ENCODE measurements at regions not wholly inside any gene's neighbourhood (a gene's known extent, or its start where the extent isn't known, plus 50 kb on each side); places are given as distances from the start of the nearest gene placed in this dataset.

DNA sequence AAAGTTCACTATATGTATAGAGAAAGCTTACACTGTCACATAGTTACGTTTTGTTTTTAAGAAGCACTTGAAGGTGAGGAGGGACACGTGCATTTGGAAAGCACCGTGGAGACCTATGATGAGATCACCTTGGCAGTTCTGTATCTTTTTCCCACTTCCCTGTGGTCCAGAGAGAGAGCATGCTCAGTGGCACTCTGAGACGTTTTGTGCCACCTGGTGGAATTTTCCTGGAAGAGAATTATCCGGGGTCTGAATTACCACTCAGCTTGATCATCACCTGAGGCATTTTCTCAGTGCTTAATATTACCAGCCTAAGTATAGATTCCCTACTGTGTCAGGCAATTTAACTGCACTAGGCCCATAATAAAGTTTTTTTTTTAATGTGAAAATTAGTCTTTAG, 469.4 kb upstream of the SMIM21 start:
- TF ChIP-seq CTCF (conservative IDR thresholded peaks at IDR 0.05; ENCODE audit: low read length) (no peak), EZH2phosphoT487 (IDR thresholded peaks at IDR 0.05; ENCODE audit: borderline replicate concordance, low read depth, low read length) (no peak)
